HG02571 (cell line): ENCODE measurements at regions not wholly inside any gene's neighbourhood (a gene's known extent, or its start where the extent isn't known, plus 50 kb on each side); places are given as distances from the start of the nearest gene placed in this dataset.
"Not testable (repeated sequence)": the region's sequence is repeated elsewhere in the genome, so short reads cannot be mapped to it uniquely, and the experiment has no call there.

ENCODE experiments used
- ATAC-seq: cut with Tn5 transposase; IDR thresholded peaks from one replicate; pipeline ENCODE4 v1.9.1; 2021; ENCODE audit warnings: mild to moderate bottlenecking, moderate library complexity; ENCODE audit not compliant: unreplicated experiment

DNA sequence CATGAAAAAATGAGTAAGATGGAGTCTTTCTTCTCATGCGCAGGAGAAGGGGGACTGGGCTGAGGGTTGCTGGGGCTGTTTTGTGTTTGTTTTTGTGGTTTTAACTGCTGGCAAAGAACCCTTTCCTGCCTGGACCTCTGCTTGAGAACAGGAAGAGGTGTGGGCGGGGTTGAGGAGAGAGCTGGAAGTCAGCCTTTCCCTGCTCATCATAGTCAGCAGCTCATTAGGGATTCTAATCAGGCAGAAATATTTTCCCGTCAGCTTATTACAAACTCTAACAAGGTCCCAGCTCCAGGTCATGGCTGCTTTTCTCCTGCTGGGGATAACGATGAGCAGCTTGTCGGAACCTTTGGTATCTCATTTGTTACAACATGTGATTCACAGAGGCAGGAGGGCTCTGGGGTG, 185.0 kb upstream of the NRXN3 start:
- no peak for ATAC-seq

DNA sequence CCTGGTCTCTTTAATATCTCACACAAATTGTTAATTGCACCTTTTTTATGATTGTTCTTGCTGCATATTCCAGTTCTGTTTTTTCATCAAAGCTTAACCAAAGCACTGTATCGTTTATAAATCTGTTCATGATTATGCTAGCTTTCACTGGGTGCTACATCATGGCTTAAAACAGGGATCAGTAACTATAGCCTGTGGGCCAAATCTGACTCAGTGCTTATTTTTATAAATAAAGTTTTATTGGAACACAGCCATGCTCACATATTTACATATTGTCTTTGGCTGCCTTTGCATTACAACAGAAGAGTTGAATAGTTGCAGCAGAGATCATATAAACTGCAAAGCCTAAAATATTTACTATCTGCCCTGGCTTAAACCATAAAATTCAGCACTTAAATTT, 183.4 kb upstream of the NRXN3 start:
- ATAC-seq = no peak

DNA sequence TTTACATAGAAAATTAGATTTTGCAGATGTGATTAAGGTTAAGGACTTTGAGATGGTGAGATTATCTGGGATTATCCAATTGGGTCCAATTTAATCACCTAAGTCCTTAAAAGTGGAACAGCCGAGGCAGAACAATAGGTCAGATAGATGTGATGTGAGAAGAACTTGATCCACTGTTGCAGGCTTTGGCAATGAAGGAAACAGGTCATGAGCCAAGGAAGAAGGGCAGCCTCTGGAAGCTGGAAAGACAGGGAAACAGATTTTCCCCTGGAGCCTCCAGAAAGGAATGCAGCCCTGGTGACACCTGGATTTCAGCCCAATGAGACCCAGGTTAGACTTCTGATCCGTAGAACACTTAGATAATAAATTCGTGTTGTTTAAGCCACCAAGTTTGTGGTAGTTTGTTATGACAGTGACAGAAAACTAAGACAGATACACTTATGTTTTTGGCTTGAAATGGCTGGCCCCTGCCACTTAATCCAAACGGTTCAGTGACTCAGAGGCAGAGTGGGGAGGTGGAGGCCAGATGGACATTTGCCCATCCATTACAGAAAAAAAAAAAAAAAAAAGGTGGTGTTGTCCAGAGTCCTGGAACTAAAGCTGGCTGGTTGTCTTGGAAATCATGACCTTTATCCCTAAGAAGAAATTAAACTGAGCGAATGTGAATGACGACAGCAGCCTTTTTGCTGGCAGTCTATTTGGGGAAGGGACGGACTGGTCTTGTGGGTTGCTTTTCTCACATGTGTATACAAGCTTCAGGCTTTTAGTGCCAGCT, 181.9 kb upstream of the NRXN3 start:
- no peak for ATAC-seq

DNA sequence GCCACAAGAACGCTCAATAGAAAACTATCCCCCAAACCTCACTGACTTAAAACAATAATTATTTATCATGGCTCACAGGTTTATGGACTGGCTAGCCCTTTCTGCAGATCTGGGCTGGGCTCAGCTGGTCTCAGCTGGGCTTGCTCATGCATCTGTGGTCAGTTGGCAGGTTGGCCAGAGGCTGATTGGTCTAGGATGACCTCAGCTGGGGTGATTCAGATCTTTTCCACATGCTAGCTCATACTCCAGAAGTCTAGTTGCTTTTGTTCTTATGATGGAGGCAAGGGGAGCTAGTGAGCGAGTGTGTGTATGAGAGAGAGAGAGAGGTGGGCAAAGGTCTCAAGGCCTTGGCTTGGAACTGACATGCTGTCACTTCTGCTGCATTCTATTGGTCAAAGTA, 181.2 kb upstream of the NRXN3 start:
- no peak for ATAC-seq

DNA sequence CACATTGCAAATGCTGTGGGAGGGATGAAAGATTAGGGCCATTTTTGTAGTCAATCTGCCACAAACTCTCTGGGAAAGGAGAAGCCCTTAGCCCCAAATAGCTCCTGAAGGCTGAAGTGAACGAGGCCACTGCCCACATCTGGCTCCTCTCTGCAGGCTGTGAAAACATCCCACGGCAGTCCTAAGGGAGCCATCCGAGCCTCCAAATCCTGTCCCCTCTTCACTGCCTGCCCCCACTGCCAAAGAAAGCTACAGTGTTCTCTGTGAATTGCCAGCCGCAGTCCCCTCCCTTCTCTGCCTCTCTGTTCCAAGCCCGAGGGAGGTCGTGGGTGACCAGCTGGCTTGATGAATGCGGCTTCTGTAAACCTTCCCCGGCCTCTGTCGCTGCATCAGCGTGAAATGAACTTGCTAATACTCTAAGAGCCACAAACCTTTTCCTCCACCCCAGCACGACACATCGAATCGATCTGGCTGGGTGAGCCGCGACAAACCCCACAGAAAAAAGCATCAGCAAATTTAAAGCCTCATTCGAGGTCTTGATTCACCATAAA, 180.7 kb upstream of the NRXN3 start:
- ATAC-seq = no peak

DNA sequence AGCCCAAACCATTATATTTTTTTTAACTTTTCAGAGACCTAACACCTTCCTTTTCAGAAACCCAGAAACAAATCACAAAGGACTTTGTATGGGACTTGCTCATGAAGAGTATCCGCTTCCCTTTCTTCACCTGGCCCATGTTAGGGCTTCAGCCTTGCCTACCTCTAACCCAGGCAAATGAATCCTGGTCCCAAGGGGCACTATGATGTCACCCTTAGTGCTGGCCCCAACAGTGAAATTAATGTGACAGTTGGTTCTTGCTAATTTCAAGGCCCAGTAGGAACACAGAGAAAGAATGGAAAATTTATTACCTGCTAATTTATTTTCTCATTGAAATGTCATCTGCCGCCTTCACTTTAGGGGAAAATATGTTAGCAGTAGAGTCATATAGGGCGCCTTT, 179.8 kb upstream of the NRXN3 start:
- no peak for ATAC-seq

DNA sequence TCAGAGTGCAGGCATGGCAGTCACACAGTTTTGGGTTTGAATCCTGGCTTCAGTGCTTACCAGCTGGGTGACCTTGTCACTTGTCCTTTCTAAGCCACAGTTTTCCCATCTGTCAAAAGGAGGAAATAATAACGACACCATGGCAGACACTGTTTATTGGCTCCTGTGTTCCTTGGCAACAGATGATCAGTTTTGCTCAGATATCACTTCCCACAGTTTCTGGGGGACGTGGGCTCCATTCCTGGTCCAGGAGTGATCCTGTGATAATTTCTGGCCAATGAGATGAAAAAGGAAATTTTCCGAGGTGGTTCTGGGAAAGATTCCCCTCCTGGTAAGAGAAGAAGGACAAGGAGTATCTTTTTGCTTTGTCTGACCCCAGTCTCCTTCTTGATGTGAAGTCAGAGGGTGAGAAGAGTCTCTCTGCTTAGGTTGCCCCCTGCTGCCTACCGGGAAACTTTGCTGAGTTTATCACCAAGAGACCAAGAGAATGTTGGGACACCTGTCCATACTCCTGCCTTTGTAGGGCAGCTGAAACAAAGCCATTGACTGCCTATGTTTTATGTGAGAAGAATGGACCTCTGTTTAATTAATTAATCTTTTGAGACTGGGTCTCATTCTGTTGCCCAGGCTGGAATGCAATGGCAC, 178.9 kb upstream of the NRXN3 start:
- no peak for ATAC-seq

DNA sequence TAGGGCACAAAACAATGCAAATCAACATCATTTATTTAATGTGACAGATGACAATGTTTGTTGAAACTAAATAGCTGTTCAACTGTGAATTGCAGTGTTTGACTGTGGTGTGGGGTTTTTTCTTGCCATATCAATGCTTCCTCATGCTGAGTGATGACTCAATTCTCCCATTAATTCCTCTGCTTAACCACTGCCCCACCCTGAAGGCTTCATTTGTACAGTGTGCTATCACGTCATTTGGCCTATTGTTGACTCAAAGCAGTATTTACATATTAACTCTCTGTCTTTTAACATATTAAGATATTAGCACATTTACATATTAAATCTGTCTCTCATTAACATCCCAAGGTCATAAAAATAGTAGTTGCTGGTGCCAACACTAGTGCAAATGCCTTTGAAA, 164.8 kb upstream of the NRXN3 start:
- ATAC-seq = peak; percentile 56

DNA sequence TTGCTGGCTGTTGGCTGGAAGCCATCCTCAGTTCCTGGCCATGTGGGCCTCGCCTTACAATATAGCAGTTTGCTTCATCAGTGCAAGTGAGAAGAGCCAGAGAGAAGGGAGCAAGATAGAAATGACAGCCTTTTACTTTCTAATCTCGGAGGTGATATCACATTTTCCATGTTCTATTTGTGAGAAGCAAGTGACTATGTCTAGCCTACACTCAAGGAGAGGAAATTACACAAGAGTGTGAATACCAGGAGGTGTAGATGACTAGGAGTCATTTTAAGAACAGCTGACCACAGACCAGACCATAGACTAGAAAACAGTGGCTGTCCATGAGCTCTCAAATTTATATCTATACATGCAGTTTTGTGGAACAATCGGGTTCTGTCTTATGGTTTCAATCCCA, 163.0 kb upstream of the NRXN3 start:
- ATAC-seq = no peak

DNA sequence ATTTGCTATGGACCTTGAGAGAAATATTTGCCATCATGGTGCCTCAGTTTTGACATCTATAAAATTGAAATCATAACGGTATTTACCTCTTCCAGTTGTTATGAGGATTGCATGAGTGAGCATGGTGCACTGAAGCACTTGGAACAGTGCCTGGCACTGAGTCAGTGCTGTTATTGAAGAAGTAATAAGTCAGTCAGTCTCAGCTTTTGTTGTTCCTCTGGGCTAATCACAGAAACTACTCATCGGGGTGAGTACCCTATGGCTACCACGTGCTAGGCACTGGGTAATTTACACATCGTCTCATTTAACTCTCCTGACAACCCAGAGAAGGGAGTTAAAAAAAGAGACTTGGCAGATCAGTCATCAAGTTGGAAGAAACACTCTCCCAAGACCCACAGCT, 159.5 kb upstream of the NRXN3 start:
- no peak for ATAC-seq

DNA sequence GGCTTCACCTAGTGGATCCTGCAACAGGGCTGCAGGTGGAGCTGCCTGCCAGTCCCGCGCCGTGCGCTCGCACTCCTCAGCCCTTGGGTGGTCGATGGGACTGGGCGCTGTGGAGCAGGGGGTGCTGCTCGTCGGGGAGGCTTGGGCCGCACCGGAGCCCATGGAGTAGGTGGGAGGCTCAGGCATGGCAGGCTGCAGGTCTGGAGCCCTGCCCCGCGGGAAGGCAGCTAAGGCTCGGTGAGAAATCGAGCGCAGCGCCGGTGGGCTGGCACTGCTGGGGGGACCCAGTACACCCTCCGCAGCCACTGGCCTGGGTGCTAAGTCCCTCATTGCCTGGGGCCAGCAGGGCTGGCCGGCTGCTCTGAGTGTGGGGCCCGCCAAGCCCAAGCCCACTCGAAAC, 156.3 kb upstream of the NRXN3 start:
- ATAC-seq = not testable (repeated sequence)

DNA sequence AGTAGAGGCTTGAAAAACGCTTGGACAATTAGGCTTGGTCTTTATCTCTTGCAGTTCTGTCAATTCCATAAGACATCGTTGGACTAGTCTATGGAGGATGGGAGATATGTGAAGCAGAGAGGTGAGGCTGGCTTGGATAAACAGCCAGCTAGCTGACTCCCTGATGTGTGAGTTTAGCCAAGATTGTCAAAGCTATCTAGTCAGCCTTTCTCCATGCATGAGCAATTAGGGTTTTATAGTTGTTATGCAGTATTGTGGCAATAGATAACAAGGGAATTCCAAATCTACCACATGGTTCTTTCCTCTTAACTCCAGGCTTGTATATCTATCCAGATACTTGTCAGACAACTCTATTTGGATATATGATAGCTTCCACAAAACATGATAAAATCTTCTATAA, 153.6 kb upstream of the NRXN3 start:
- no peak for ATAC-seq

DNA sequence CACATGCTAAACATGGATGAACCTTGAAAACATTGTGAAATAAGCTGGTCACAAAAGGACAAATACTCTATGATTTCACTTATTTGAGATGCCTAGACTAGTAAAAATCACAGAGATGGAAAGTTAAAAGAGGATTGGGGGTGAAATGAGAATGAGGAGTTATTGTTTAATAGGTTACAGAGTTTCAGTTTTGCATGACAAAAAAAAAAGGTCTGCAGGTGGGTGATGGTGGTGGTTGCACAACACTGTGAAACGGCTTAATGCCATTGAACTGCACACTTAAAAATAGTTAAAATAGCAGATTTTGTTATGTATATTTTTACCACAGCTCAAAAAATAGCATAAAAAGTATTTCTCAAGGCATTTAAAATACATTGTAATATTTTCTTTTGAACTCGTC, 151.9 kb upstream of the NRXN3 start:
- ATAC-seq = no peak

DNA sequence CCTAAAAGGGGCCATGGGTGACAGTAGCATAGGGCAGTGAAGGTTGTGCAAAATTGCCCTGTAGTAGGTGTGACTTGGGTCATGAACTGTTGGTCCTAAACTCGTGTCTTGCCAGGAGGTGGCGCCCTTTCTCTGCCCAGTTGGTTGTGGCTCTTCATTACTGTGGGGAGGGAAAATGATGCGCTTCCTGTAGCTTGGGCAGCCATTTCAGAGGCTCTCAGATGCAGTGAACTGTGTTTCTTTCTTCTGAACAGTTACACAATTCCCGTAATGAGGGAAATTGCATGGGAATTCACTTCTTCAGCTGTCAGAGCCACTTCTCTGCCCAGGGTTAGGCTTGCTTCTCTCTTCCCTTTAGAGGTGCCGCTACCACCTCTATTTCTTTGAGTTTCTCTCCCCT, 148.1 kb upstream of the NRXN3 start:
- no peak for ATAC-seq

DNA sequence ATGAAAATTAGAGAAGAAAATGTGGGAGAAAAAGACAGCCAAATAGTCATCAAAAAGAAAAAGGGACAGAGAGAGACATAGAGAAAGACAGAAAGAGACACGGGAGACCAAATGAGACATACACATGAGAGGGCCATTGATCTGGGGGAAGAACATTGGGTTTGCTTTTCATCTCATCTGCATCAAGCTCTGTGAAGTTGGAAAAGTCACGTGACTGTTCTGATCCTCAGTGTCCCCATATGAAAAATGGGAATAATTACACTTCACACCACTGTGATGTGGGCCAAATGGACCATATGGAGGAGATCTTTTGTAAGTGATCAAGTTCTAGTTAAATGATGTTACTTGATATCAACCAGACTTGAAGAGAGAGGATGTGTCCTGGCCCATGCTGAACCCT, 147.1 kb upstream of the NRXN3 start:
- no peak for ATAC-seq

DNA sequence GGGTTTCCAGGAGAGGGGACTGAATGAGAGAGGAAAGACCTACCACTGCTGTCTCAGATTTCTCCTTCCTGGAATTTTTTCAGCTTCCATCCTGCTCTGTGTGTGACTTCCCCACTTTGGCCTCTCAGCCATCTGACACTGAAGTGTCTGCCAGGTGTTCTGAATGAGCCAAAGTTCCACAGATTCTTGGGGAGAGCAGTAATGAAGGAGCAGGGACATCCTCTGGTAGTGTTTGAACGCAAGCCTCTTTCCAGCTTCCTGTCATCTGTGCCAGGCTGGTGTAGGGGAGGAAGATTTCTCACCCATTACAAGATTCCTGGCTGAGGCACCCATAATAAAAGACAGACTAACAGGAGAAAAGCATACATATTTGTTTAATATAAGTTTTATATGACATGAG, 141.7 kb upstream of the NRXN3 start:
- ATAC-seq = no peak

DNA sequence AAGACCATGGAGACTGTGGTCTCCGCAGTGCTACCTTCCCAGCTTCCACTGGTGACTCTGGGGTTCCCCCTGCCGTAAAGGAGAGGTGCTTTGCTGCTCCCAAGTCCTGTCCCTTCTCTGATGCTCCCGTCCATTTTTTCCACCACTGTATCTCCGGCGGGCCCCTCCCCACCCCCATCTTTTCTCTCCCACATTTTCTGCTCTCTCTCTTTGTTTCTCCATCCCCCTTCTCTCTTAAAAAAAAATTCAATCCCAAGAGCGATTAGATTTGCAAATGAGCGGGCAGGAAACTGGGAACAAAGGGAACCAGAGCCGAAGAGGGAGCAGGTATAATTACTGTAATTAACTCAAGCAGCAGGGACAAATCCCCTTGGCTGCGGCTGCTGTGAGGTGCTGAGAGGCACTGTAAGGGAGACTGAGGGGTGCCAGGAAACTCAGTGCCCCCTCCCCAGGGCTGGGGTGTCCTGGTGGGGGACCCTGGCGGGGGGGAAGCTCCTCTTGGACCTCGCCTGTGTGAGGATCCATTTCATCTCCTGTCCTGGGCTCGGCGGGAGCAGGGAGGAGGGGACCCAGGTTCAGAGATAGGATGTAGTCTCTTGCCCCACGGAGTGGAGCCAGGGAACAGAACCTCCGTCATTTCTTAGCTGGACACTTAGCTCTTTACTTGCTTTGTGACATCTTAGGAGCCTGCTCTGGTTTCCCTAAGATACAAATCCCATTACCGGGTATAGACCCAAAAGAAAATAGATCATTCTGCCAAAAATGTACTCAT, 140.4 kb upstream of the NRXN3 start:
- no peak for ATAC-seq

DNA sequence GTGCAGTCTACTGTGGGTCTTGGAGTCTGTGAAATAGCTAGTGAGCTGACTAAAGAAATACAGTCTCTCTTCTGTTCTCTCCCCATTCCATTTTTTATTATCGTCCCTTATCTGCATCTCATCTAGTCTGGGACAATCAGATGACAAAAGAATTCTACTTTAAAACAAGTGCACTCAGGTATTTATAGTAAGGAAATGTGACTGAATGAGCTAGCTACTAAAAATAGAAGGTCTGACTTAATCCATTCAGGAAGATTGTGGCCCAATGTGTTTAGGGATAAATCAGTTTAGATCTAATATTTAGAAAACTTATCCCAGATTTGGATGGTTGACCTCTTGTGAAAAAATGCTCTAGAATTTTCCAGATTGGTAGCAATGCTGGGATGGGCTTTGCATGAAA, 126.8 kb upstream of the NRXN3 start:
- ATAC-seq = no peak

DNA sequence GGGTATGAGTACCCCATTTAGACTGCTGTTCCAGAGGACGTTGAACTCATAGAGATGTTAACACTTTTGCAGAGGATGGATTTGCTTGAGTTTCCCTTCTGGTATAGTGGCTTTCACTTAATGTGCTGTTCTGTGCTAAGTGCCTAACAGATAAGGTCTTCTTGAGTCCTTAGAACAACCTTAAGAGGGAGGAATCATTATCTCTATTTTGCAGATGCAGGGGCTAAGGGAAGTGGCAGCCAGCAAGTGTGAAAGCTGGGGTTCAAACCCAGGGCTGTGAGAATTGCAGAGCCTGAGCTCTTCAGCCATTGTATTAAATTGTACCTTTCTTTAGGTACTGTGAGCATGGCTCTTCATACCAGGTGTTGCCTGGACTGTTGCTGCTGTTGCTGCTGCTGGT, 122.1 kb upstream of the NRXN3 start:
- ATAC-seq = no peak

DNA sequence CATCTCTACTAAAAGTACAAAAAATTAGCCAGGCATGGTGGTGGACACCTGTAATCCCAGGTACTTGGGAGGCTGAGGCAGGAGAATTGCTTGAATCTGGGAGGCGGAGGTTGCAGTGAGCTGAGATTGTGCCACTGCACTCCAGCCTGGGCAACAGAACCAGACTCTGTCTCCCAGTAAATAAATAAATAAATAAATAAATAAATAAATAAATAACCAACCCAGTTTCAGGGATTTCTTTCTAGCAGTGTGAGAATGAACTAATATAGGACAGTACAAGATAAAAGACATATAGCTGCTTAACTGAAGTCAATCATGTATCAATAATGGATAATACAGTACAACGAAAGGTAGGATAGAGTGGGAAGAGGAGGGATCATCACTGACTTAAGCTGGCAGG, 113.3 kb upstream of the NRXN3 start:
- not testable (repeated sequence) for ATAC-seq

DNA sequence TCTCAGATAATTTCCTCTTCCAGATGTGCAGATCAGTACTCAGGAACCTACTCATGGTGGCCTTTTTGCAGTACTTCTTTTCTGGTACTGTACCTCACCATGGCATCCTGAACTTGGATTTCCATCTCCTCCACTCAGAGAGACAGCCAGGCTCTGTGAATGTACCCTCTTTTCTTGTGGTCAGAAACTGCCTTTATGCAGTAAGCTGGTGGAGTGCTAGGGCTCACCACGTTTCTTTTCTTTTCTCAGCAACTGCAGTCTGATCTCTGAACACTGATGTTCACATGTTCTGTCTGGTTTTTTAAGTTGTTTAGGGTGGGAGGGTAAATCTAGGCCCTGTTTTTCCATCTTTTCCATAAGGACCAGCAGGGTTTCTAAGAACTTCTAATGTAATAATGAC, 99.8 kb upstream of the NRXN3 start:
- ATAC-seq = no peak

DNA sequence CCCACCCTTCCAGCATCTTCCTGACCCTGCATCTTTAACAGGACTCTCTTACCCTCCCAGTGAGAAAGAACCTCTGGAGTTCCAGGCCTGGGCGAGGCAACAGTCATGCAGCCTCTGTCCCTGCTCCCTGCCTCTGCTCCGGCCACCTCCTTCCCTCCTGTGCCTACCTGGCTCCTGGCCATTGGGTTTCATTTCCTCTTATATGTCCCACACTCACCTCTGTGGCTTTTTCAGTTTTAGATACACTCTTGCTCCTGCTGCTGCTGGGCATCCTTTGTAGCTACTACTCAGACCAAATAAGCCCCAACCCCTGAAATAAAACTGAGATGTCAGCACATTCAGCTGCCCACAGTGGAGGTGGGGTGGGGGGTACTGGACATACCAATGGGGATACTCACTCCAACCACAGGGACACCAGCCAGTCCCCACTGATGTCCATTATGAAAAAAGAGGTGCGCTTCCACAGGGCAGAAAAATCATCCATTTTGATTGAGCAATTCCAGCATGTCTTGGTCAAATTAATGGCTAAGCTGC, 99.1 kb upstream of the NRXN3 start:
- no peak for ATAC-seq
